B cell (primary cell): ENCODE measurements at regions not wholly inside any gene's neighbourhood (a gene's known extent, or its start where the extent isn't known, plus 50 kb on each side); places are given as distances from the start of the nearest gene placed in this dataset.

Source experiments
- CTCF ChIP-seq: fragments of 200-600 bp; IDR thresholded peaks from one replicate; pipeline ENCODE4 v1.8.0; 2022; ENCODE audit warnings: antibody characterized with exemption, mild to moderate bottlenecking
- EZH2 ChIP-seq: IDR thresholded peaks from 2 replicates; pipeline ENCODE4 v1.6.1; 2012; ENCODE audit warnings: borderline replicate concordance, low read depth, mild to moderate bottlenecking, moderate library complexity, low read length; ENCODE audit not compliant: insufficient read depth, poor library complexity, severe bottlenecking

DNA sequence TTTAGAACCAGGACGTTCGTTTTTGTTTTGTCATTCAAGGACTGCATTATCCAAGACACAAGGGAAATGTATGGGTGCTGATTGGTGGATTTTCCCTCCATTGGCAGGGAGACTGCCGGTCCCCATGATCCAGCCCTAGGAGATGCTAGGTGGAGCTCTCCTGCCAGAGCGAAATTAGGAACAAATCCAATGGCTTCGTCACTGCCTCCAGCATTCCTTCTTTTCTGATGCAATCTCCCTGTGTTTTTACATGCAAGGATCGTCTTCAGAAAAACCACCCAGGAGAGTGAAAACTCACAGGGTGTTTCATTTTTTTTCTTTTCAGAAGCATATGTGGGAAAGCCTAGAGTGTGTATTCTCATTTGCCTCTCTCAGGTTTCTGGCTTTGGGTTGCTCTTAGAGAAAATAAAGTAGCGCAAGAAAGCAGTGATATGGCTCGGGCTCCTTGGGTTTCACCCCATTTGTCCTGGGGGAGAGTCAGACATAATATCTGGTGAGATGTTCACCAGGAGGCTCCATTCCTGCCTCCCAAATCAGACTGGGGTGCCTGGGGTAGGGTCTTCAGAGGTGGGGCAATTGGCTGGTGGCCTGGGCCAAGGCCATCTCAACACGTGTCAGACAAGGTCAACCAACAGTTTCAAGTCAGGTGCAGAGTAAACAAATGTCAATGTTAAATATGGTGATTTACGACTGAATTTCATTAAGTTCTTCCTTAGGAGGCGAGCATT, 450.9 kb upstream of the MKI67 start:
- no peak for TF ChIP-seq CTCF
- TF ChIP-seq EZH2, result no peak
